Neuronal stem cell (in vitro differentiated cells): ENCODE measurements at regions not wholly inside any gene's neighbourhood (a gene's known extent, or its start where the extent isn't known, plus 50 kb on each side); places are given as distances from the start of the nearest gene placed in this dataset.

Experiments used
- DNase-seq: peaks from one replicate; pipeline ENCODE4 v3.0.0-alpha.2; 2013; ENCODE audit warnings: low spot score
- H2AFZ ChIP-seq: one replicate; pipeline ENCODE4 v1.6.1; 2013; ENCODE audit warnings: mild to moderate bottlenecking, low read length, inconsistent platforms
- H2AK5ac ChIP-seq: 2 replicates; pipeline ENCODE4 v1.6.1; 2013; ENCODE audit warnings: low read depth, mild to moderate bottlenecking, inconsistent platforms, low read length, moderate library complexity, mixed read lengths
- H2BK120ac ChIP-seq: 2 replicates; pipeline ENCODE4 v1.6.1; 2013; ENCODE audit warnings: low read depth, mild to moderate bottlenecking, inconsistent platforms, low read length, moderate library complexity, mixed read lengths
- H2BK12ac ChIP-seq: one replicate; pipeline ENCODE4 v1.6.1; 2013; ENCODE audit warnings: low read length, inconsistent platforms
- H2BK15ac ChIP-seq: 2 replicates; pipeline ENCODE4 v1.6.1; 2013; ENCODE audit warnings: mild to moderate bottlenecking, low read length, inconsistent platforms, mixed read lengths
- H2BK5ac ChIP-seq: one replicate; pipeline ENCODE4 v1.6.1; 2013; ENCODE audit warnings: inconsistent platforms, mild to moderate bottlenecking, low read length, moderate library complexity
- H3K14ac ChIP-seq: one replicate; pipeline ENCODE4 v1.6.1; 2013; ENCODE audit warnings: low read length, inconsistent platforms
- H3K18ac ChIP-seq: 2 replicates; pipeline ENCODE4 v1.6.1; 2013; ENCODE audit warnings: low read length, inconsistent platforms
- H3K23ac ChIP-seq: 2 replicates; pipeline ENCODE4 v1.6.1; 2013; ENCODE audit warnings: low read depth, mild to moderate bottlenecking, mixed read lengths, low read length, inconsistent platforms; ENCODE audit not compliant: poor library complexity
- H3K27ac ChIP-seq: replicated peaks from 3 replicates; pipeline ENCODE4 v1.5.1; 2013; ENCODE audit warnings: low read length, inconsistent platforms
- H3K27me3 ChIP-seq, 3 experiments: 2 replicates each; pipeline ENCODE4 v1.6.1; 2013; ENCODE audit warnings: low read length in 3 of 3, mild to moderate bottlenecking in 2 of 3, inconsistent platforms in 1 of 3, low read depth in 1 of 3, mixed read lengths in 1 of 3, moderate library complexity in 1 of 3; ENCODE audit not compliant: control insufficient read depth in 3 of 3, insufficient read depth in 3 of 3
- H3K36me3 ChIP-seq, 2 donors: replicated peaks in 1 of 2; 2 replicates each; pipeline ENCODE4 v1.6.1; 2013; ENCODE audit warnings: low read length in 2 of 2; ENCODE audit not compliant: control insufficient read depth in 2 of 2, insufficient read depth in 2 of 2
- H3K4ac ChIP-seq: 2 replicates; pipeline ENCODE4 v1.6.1; 2013; ENCODE audit warnings: inconsistent platforms, mild to moderate bottlenecking, low read length, moderate library complexity
- H3K4me1 ChIP-seq, 2 donors: 1 replicate in 1 of 2; 2 replicates in 1 of 2; pipeline ENCODE4 v1.6.1; 2013; ENCODE audit warnings: low read length in 2 of 2, low read depth in 1 of 2; ENCODE audit not compliant: control insufficient read depth in 2 of 2, insufficient read depth in 1 of 2
- H3K4me2 ChIP-seq: one replicate; pipeline ENCODE4 v1.6.1; 2013; ENCODE audit warnings: mild to moderate bottlenecking, low read length, inconsistent platforms; ENCODE audit not compliant: insufficient read depth, poor library complexity, severe bottlenecking
- H3K4me3 ChIP-seq, 2 donors: 2 replicates each; pipeline ENCODE4 v1.5.1; 2013; ENCODE audit warnings: low read length in 2 of 2, mild to moderate bottlenecking in 2 of 2, inconsistent platforms in 1 of 2, moderate library complexity in 1 of 2
- H3K79me1 ChIP-seq: one replicate; pipeline ENCODE4 v1.6.1; 2013; ENCODE audit warnings: low read depth, mild to moderate bottlenecking, inconsistent platforms, low read length, moderate library complexity
- H3K9ac ChIP-seq: one replicate; pipeline ENCODE4 v1.6.1; 2013; ENCODE audit warnings: mild to moderate bottlenecking, low read depth, low read length, inconsistent platforms; ENCODE audit not compliant: poor library complexity
- H3K9me3 ChIP-seq, 2 donors: replicated peaks in 1 of 2; 2 replicates each; pipeline versions ENCODE3 to v1.6.1; 2013; ENCODE audit warnings: low read length in 2 of 2, mild to moderate bottlenecking in 2 of 2, inconsistent platforms in 1 of 2, low read depth in 1 of 2, mixed read lengths in 1 of 2, moderate library complexity in 1 of 2; ENCODE audit not compliant: control insufficient read depth in 2 of 2, insufficient read depth in 1 of 2
- H4K8ac ChIP-seq: one replicate; pipeline ENCODE4 v1.6.1; 2013; ENCODE audit warnings: low read depth, mild to moderate bottlenecking, inconsistent platforms, low read length, moderate library complexity
- H4K91ac ChIP-seq: one replicate; pipeline ENCODE4 v1.6.1; 2013; ENCODE audit warnings: low read length, low read depth, mild to moderate bottlenecking, inconsistent platforms; ENCODE audit not compliant: poor library complexity
- WGBS, 2 donors: extraction: QIAGEN DNeasy Blood & Tissue Kit; methylation state at CpG; one replicate each; pipeline ENCODE4 v1.1.7; 2013; ENCODE audit warnings: missing lambda C conversion rate in 2 of 2, mixed read lengths in 1 of 2; ENCODE audit not compliant: insufficient read length in 2 of 2, insufficient replicate concordance in 1 of 2; ENCODE audit errors: extremely low coverage in 2 of 2; 5-methylcytosine and 5-hydroxymethylcytosine counted together

- no peak for DNase-seq
- Histone ChIP-seq H2BK15ac (no peak overlapping the region), H4K8ac (no peak overlapping the region), H4K91ac (no peak overlapping the region), H3K9ac (no peak overlapping the region), H3K36me3 (no peaks in the 10 kb centered on the region), H2AFZ (no peak overlapping the region), H3K4me3 (no peak overlapping the region), H3K27me3 (no peaks in the 10 kb centered on the region), H2BK12ac (no peak overlapping the region), H3K27ac (no peak overlapping the region), H3K9me3 (no peaks in the 10 kb centered on the region), H3K23ac (no peak overlapping the region), H2BK5ac (no peak overlapping the region), H3K18ac (no peak overlapping the region), H3K4me1 (peaks cover 0 to 4% of the 10 kb centered on the region in 2 donors), H2BK120ac (no peak overlapping the region), H3K4ac (no peak overlapping the region), H3K4me2 (no peak overlapping the region), H3K14ac (no peak overlapping the region), H3K79me1 (no peaks in the 10 kb centered on the region), H2AK5ac (no peak overlapping the region)
- WGBS, 2 donors, result no CpG with 5 or more reads among the region's 2 CpGs
These were observed 248.7 kb downstream of the MID1IP1 start for GRCh38 chrX:39049975-39050374.

DNA sequence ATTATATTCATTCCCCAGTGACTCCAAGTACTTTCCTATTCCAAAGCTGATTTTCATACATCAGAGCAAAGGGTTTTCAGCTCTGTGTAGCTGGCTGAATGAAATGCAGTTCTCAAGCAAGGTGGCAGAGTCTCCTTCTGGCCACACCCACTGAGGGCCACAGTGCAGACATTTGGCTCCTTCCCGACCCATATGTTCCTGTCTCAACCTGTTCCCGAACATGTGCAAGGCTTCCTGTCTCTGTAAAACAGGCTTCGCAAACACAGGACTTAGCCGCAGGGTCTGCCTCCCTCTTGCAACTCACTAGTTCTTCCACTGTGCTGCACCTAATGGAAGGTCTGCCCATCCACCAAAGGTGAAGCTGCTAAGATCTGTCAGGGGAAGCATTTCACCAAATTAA is 249.2 kb downstream of the MID1IP1 start:
- no peak overlapping the region for H3K14ac ChIP-seq

DNA sequence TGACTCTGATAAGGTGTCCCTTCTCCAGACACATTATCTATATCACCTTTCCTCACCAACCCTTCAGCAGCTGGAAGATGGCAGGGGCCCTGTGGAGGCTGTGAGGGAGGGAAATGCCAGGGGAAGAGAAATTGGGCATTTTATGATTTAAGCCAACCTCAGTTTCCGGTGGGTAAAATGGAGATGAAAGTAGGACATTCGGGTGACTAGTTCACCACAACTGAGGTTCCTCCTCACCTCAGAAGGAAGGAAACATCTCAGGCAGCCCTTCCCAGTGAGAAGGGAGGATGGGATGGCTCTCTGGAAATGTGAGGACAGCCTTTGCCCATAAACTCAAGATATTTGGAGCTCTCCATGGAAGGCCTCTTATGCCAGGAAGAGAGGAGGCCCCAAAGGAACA is 251.5 kb downstream of the MID1IP1 start:
- H3K9ac ChIP-seq, result no peak overlapping the region
- no peak overlapping the region for H3K23ac ChIP-seq
- H3K4me2 ChIP-seq, result no peak overlapping the region
- H2BK120ac ChIP-seq, result no peak overlapping the region
- H3K4ac ChIP-seq, result no peak overlapping the region
- no peak overlapping the region for H3K18ac ChIP-seq
- H2AK5ac ChIP-seq, result no peak overlapping the region
- no peaks in the 10 kb centered on the region for H3K79me1 ChIP-seq
- H2BK15ac ChIP-seq, result no peak overlapping the region
- no peak overlapping the region for H2AFZ ChIP-seq
- H3K14ac ChIP-seq, result no peak overlapping the region
- H3K4me3 ChIP-seq, result no peak overlapping the region
- no peak overlapping the region for H3K27ac ChIP-seq
- no peaks in the 10 kb centered on the region for H3K27me3 ChIP-seq
- H2BK5ac ChIP-seq, result no peak overlapping the region
- no peak overlapping the region for H4K91ac ChIP-seq
- no peaks in the 10 kb centered on the region for H3K36me3 ChIP-seq
- no peak overlapping the region for H2BK12ac ChIP-seq
- H4K8ac ChIP-seq, result no peak overlapping the region
- no peak for DNase-seq
- WGBS, 2 donors, result no CpG with 5 or more reads among the region's 2 CpGs
- peaks cover 0 to 4% of the 10 kb centered on the region in 2 donors for H3K4me1 ChIP-seq
- no peaks in the 10 kb centered on the region for H3K9me3 ChIP-seq

More for the DNA sequence above, 249.2 kb downstream of the MID1IP1 start:
- H2BK120ac ChIP-seq, result no peak overlapping the region
- no peak overlapping the region for H3K4ac ChIP-seq
- H3K27ac ChIP-seq, result no peak overlapping the region
- WGBS, 2 donors, result no CpG with 5 or more reads among the region's 4 CpGs
- H2AK5ac ChIP-seq, result no peak overlapping the region
- H3K23ac ChIP-seq, result no peak overlapping the region
- DNase-seq, result no peak
- no peak overlapping the region for H2BK15ac ChIP-seq
- no peak overlapping the region for H3K18ac ChIP-seq
- no peak overlapping the region for H2AFZ ChIP-seq
- no peaks in the 10 kb centered on the region for H3K27me3 ChIP-seq
- H3K36me3 ChIP-seq, result no peaks in the 10 kb centered on the region
- no peak overlapping the region for H2BK5ac ChIP-seq
- no peak overlapping the region for H2BK12ac ChIP-seq
- no peak overlapping the region for H4K8ac ChIP-seq
- no peak overlapping the region for H4K91ac ChIP-seq
- peaks cover 0 to 4% of the 10 kb centered on the region in 2 donors for H3K4me1 ChIP-seq
- H3K4me2 ChIP-seq, result no peak overlapping the region
- H3K9ac ChIP-seq, result no peak overlapping the region
- no peaks in the 10 kb centered on the region for H3K79me1 ChIP-seq
- no peaks in the 10 kb centered on the region for H3K9me3 ChIP-seq
- no peak overlapping the region for H3K4me3 ChIP-seq

- Histone ChIP-seq H3K9ac (no peak overlapping the region), H2BK15ac (no peak overlapping the region), H3K4me1 (no peaks in the 10 kb centered on the region), H3K4ac (no peak overlapping the region), H3K4me2 (no peak overlapping the region), H3K36me3 (no peaks in the 10 kb centered on the region), H3K23ac (no peak overlapping the region), H3K14ac (no peak overlapping the region), H3K79me1 (no peaks in the 10 kb centered on the region), H3K18ac (no peak overlapping the region), H4K91ac (no peak overlapping the region), H2BK12ac (no peak overlapping the region), H2BK120ac (no peak overlapping the region), H2AK5ac (no peak overlapping the region), H2BK5ac (no peak overlapping the region), H3K4me3 (no peak overlapping the region), H3K27ac (no peak overlapping the region), H4K8ac (no peak overlapping the region), H2AFZ (no peak overlapping the region), H3K27me3 (no peaks in the 10 kb centered on the region), H3K9me3 (no peaks in the 10 kb centered on the region)
- no CpG with 5 or more reads among the region's 3 CpGs for WGBS, 2 donors
- no peak for DNase-seq
These were observed 257.5 kb downstream of the MID1IP1 start for GRCh38 chrX:39058724-39059123.
